ENCODE measurements at regions not wholly inside any gene's neighbourhood (a gene's known extent, or its start where the extent isn't known, plus 50 kb on each side); places are given as distances from the start of the nearest gene placed in this dataset.

- no peaks in the 10 kb centered on the region for H3K9me3 ChIP-seq (ENCODE audit: control insufficient read depth, low read length)
- H3K36me3 ChIP-seq (ENCODE audit: control insufficient read depth, insufficient read depth, low read length) = no peaks in the 10 kb centered on the region
- 96 to 100% methylated on average over 6 to 7 of the region's 9 CpGs for WGBS, 2 experiments (ENCODE audit: insufficient coverage in 2 of 2)
- no peaks in the 10 kb centered on the region for H3K4me1 ChIP-seq (ENCODE audit: control insufficient read depth, insufficient read depth, low read length, poor library complexity, severe bottlenecking)
- H3K27ac ChIP-seq (ENCODE audit: low read depth, low read length, severe bottlenecking) = no peak overlapping the region
- H3K4me3 ChIP-seq (ENCODE audit: extremely low read depth, insufficient read depth, low read length, poor library complexity, severe bottlenecking) = no peak overlapping the region
These were observed 197.6 kb downstream of the KIT start for GRCh38 chr4:54855191-54855854.

- 94% methylated on average over 2 of the region's 2 CpGs; no CpG with 5 or more reads in 1 of the 2 experiments for WGBS, 2 experiments (ENCODE audit: insufficient coverage in 2 of 2)
- no peak overlapping the region for H3K4me3 ChIP-seq (ENCODE audit: extremely low read depth, insufficient read depth, low read length, poor library complexity, severe bottlenecking)
- no peaks in the 10 kb centered on the region for H3K9me3 ChIP-seq (ENCODE audit: control insufficient read depth, low read length)
- H3K36me3 ChIP-seq (ENCODE audit: control insufficient read depth, insufficient read depth, low read length) = no peaks in the 10 kb centered on the region
- H3K27ac ChIP-seq (ENCODE audit: low read depth, low read length, severe bottlenecking) = no peak overlapping the region
- no peaks in the 10 kb centered on the region for H3K4me1 ChIP-seq (ENCODE audit: control insufficient read depth, insufficient read depth, low read length, poor library complexity, severe bottlenecking)
These were observed 194.8 kb downstream of the KIT start for GRCh38 chr4:54852602-54853001.

- no peaks in the 10 kb centered on the region for H3K36me3 ChIP-seq (ENCODE audit: control insufficient read depth, insufficient read depth, low read length)
- H3K27ac ChIP-seq (ENCODE audit: low read depth, low read length, severe bottlenecking) = no peak overlapping the region
- no peaks in the 10 kb centered on the region for H3K9me3 ChIP-seq (ENCODE audit: control insufficient read depth, low read length)
- 71 to 90% methylated on average over 1 of the region's 1 CpG for WGBS, 2 experiments (ENCODE audit: insufficient coverage in 2 of 2)
- no peaks in the 10 kb centered on the region for H3K4me1 ChIP-seq (ENCODE audit: control insufficient read depth, insufficient read depth, low read length, poor library complexity, severe bottlenecking)
- H3K4me3 ChIP-seq (ENCODE audit: extremely low read depth, insufficient read depth, low read length, poor library complexity, severe bottlenecking) = no peak overlapping the region
These were observed 194.3 kb downstream of the KIT start for GRCh38 chr4:54852054-54852453.

- WGBS, 2 experiments (ENCODE audit: insufficient coverage in 2 of 2) = 83% methylated on average over 2 of the region's 2 CpGs; no CpG with 5 or more reads in 1 of the 2 experiments
These were observed 187.2 kb downstream of the KIT start for GRCh38 chr4:54844911-54845310.

GRCh38 chr4:54843946-54844345 is 186.2 kb downstream of the KIT start:
- no peak overlapping the region for H3K4me3 ChIP-seq (ENCODE audit: extremely low read depth, insufficient read depth, low read length, poor library complexity, severe bottlenecking)
- H3K36me3 ChIP-seq (ENCODE audit: control insufficient read depth, insufficient read depth, low read length) = no peaks in the 10 kb centered on the region
- WGBS, 2 experiments (ENCODE audit: insufficient coverage in 2 of 2) = 87 to 89% methylated on average over 3 of the region's 3 CpGs
- H3K4me1 ChIP-seq (ENCODE audit: control insufficient read depth, insufficient read depth, low read length, poor library complexity, severe bottlenecking) = no peaks in the 10 kb centered on the region
- no peak overlapping the region for H3K27ac ChIP-seq (ENCODE audit: low read depth, low read length, severe bottlenecking)
- H3K9me3 ChIP-seq (ENCODE audit: control insufficient read depth, low read length) = no peaks in the 10 kb centered on the region

More at GRCh38 chr4:54844911-54845310, 187.2 kb downstream of the KIT start:
- H3K36me3 ChIP-seq (ENCODE audit: control insufficient read depth, insufficient read depth, low read length) = no peaks in the 10 kb centered on the region
- H3K4me1 ChIP-seq (ENCODE audit: control insufficient read depth, insufficient read depth, low read length, poor library complexity, severe bottlenecking) = no peaks in the 10 kb centered on the region
- no peak overlapping the region for H3K27ac ChIP-seq (ENCODE audit: low read depth, low read length, severe bottlenecking)
- H3K4me3 ChIP-seq (ENCODE audit: extremely low read depth, insufficient read depth, low read length, poor library complexity, severe bottlenecking) = no peak overlapping the region
- H3K9me3 ChIP-seq (ENCODE audit: control insufficient read depth, low read length) = no peaks in the 10 kb centered on the region

- WGBS, 2 experiments (ENCODE audit: insufficient coverage in 2 of 2) = 77 to 82% methylated on average over 3 to 6 of the region's 6 CpGs
These were observed 185.3 kb downstream of the KIT start for GRCh38 chr4:54843106-54843505.

GRCh38 chr4:54842656-54843055 is 184.9 kb downstream of the KIT start:
- no peak overlapping the region for H3K27ac ChIP-seq (ENCODE audit: low read depth, low read length, severe bottlenecking)
- WGBS, 2 experiments (ENCODE audit: insufficient coverage in 2 of 2) = 83 to 95% methylated on average over 3 to 5 of the region's 5 CpGs
- no peaks in the 10 kb centered on the region for H3K9me3 ChIP-seq (ENCODE audit: control insufficient read depth, low read length)
- no peaks in the 10 kb centered on the region for H3K36me3 ChIP-seq (ENCODE audit: control insufficient read depth, insufficient read depth, low read length)
- no peaks in the 10 kb centered on the region for H3K4me1 ChIP-seq (ENCODE audit: control insufficient read depth, insufficient read depth, low read length, poor library complexity, severe bottlenecking)
- no peak overlapping the region for H3K4me3 ChIP-seq (ENCODE audit: extremely low read depth, insufficient read depth, low read length, poor library complexity, severe bottlenecking)

More at GRCh38 chr4:54843106-54843505, 185.3 kb downstream of the KIT start:
- Histone ChIP-seq H3K36me3 (ENCODE audit: control insufficient read depth, insufficient read depth, low read length) (no peaks in the 10 kb centered on the region), H3K4me3 (ENCODE audit: extremely low read depth, insufficient read depth, low read length, poor library complexity, severe bottlenecking) (no peak overlapping the region), H3K27ac (ENCODE audit: low read depth, low read length, severe bottlenecking) (no peak overlapping the region), H3K9me3 (ENCODE audit: control insufficient read depth, low read length) (no peaks in the 10 kb centered on the region), H3K4me1 (ENCODE audit: control insufficient read depth, insufficient read depth, low read length, poor library complexity, severe bottlenecking) (no peaks in the 10 kb centered on the region)

GRCh38 chr4:54842226-54842625 is 184.5 kb downstream of the KIT start:
- H3K36me3 ChIP-seq (ENCODE audit: control insufficient read depth, insufficient read depth, low read length) = no peaks in the 10 kb centered on the region
- no peaks in the 10 kb centered on the region for H3K9me3 ChIP-seq (ENCODE audit: control insufficient read depth, low read length)
- H3K4me1 ChIP-seq (ENCODE audit: control insufficient read depth, insufficient read depth, low read length, poor library complexity, severe bottlenecking) = no peaks in the 10 kb centered on the region
- H3K27ac ChIP-seq (ENCODE audit: low read depth, low read length, severe bottlenecking) = no peak overlapping the region
- 86 to 100% methylated on average over 1 of the region's 1 CpG for WGBS, 2 experiments (ENCODE audit: insufficient coverage in 2 of 2)
- H3K4me3 ChIP-seq (ENCODE audit: extremely low read depth, insufficient read depth, low read length, poor library complexity, severe bottlenecking) = no peak overlapping the region

- Histone ChIP-seq H3K9me3 (ENCODE audit: control insufficient read depth, low read length) (no peaks in the 10 kb centered on the region), H3K4me1 (ENCODE audit: control insufficient read depth, insufficient read depth, low read length, poor library complexity, severe bottlenecking) (no peaks in the 10 kb centered on the region), H3K27ac (ENCODE audit: low read depth, low read length, severe bottlenecking) (no peak overlapping the region), H3K36me3 (ENCODE audit: control insufficient read depth, insufficient read depth, low read length) (no peaks in the 10 kb centered on the region), H3K4me3 (ENCODE audit: extremely low read depth, insufficient read depth, low read length, poor library complexity, severe bottlenecking) (no peak overlapping the region)
- WGBS, 2 experiments (ENCODE audit: insufficient coverage in 2 of 2) = no CpG with 5 or more reads among the region's 2 CpGs
These were observed 183.4 kb downstream of the KIT start for GRCh38 chr4:54840992-54841768.

GRCh38 chr4:54840430-54840829 is 182.7 kb downstream of the KIT start:
- no peak overlapping the region for H3K4me3 ChIP-seq (ENCODE audit: extremely low read depth, insufficient read depth, low read length, poor library complexity, severe bottlenecking)
- no peaks in the 10 kb centered on the region for H3K4me1 ChIP-seq (ENCODE audit: control insufficient read depth, insufficient read depth, low read length, poor library complexity, severe bottlenecking)
- no peaks in the 10 kb centered on the region for H3K36me3 ChIP-seq (ENCODE audit: control insufficient read depth, insufficient read depth, low read length)
- no peak overlapping the region for H3K27ac ChIP-seq (ENCODE audit: low read depth, low read length, severe bottlenecking)
- no peaks in the 10 kb centered on the region for H3K9me3 ChIP-seq (ENCODE audit: control insufficient read depth, low read length)
- 100% methylated on average over 2 of the region's 2 CpGs; no CpG with 5 or more reads in 1 of the 2 experiments for WGBS, 2 experiments (ENCODE audit: insufficient coverage in 2 of 2)

- Histone ChIP-seq H3K27ac (ENCODE audit: low read depth, low read length, severe bottlenecking) (no peak overlapping the region), H3K4me1 (ENCODE audit: control insufficient read depth, insufficient read depth, low read length, poor library complexity, severe bottlenecking) (no peaks in the 10 kb centered on the region), H3K4me3 (ENCODE audit: extremely low read depth, insufficient read depth, low read length, poor library complexity, severe bottlenecking) (no peak overlapping the region), H3K36me3 (ENCODE audit: control insufficient read depth, insufficient read depth, low read length) (no peaks in the 10 kb centered on the region), H3K9me3 (ENCODE audit: control insufficient read depth, low read length) (no peaks in the 10 kb centered on the region)
- WGBS, 2 experiments (ENCODE audit: insufficient coverage in 2 of 2) = no CpG with 5 or more reads among the region's 2 CpGs
These were observed 180.5 kb downstream of the KIT start for GRCh38 chr4:54838301-54838700.

Data from mesodermal cell (in vitro differentiated cells).